H7 (cell line): ENCODE measurements at regions not wholly inside any gene's neighbourhood (a gene's known extent, or its start where the extent isn't known, plus 50 kb on each side); places are given as distances from the start of the nearest gene placed in this dataset.
"Not testable (repeated sequence)": the region's sequence is repeated elsewhere in the genome, so short reads cannot be mapped to it uniquely, and the experiment has no call there.

Experiments used
- DNase-seq: peaks from one replicate; pipeline ENCODE4 v3.0.0; 2012
- H3K27me3 ChIP-seq: 2 replicates; pipeline ENCODE4 v1.6.0; 2011; ENCODE audit warnings: mild to moderate bottlenecking, low read length; ENCODE audit not compliant: control insufficient read depth, insufficient read depth
- H3K36me3 ChIP-seq: replicated peaks from 2 replicates; pipeline ENCODE4 v1.5.1; 2011; ENCODE audit warnings: low read length; ENCODE audit not compliant: control insufficient read depth, insufficient read depth
- H3K4me3 ChIP-seq: 2 replicates; pipeline ENCODE4 v1.5.1; 2011; ENCODE audit warnings: low read depth, mild to moderate bottlenecking, control low read depth, low read length, moderate library complexity; ENCODE audit not compliant: insufficient read depth

DNA sequence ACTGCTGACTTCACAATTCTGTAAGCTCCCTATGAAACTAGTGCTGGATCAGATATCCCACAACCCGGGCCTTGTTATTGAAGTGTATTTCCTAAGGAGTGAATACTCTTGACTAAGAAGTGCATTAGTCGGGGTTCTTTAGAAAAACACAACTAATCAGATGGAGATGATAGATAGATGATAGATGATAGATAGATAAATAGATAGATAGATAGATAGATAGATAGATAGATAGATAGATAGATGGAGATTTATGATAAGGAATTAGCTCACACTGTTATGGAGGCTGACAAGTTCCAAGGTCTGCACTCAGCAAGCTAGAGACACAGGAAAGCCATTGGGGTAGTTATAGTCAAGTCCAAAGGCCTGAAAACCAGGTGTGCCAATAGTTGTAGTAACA lies 214.6 kb upstream of the COX7C start:
- H3K4me3 ChIP-seq = no peak overlapping the region
- DNase-seq = no peak
- no peaks in the 10 kb centered on the region for H3K36me3 ChIP-seq
- no peaks in the 10 kb centered on the region for H3K27me3 ChIP-seq

DNA sequence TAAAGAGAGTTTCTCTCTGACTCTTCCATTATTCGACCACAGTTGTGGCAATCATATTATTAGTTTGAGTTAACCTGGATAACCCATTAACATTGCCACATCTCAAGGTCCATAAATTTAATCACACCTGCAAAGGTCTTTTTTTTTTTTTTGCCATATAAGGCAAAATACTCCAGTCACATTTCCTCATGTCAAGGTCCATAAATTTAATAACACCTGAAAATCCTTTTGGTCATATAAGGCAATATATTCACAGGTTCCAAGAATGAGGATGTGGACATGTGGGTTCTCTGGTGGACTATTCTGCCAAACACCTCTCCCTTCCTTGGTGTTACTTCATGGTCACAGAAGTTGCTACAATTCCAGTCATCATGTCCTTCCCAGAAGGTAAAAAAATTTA lies 213.5 kb upstream of the COX7C start:
- H3K4me3 ChIP-seq = no peak overlapping the region
- H3K36me3 ChIP-seq = no peaks in the 10 kb centered on the region
- H3K27me3 ChIP-seq = no peaks in the 10 kb centered on the region
- DNase-seq = no peak

DNA sequence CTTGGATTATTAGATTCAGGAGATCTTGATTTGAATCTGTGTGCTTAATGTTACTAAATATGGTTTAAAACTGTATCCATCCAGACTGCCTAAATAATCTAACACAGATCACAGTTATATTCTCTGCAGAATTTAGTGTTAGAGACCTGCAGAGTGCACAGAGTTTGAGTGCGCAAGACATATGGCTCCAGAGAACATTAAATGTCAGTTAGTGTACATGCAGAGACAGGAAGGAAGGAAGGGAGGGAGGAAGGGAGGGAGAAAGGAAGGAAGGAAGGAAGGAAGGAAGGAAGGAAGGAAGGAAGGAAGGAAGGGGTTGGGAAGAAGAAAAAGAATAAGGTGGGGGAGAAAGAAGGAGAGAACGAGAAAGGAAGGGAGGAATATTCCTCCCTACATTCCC lies 210.0 kb upstream of the COX7C start:
- no peak for DNase-seq

DNA sequence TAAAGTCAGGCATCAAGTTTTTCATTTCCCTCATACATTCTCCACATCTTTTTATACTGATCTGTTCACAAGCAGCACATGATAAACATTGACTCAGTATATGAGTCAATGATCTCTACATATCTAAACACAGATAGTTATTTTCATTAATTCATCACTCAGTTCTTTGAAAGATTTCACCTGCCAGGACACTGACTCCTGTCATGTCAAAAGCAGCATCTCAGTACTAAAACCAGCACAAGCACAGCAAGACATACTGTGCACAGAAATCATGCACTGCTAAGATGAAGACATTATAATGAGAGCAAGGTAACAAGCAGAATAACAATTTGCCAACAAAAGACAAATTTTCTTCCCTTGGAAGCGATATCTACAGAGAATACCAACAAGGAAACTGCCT lies 206.1 kb upstream of the COX7C start:
- H3K27me3 ChIP-seq = no peaks in the 10 kb centered on the region
- no peak overlapping the region for H3K4me3 ChIP-seq
- DNase-seq = no peak
- no peaks in the 10 kb centered on the region for H3K36me3 ChIP-seq

More for the DNA sequence above, 210.0 kb upstream of the COX7C start:
- H3K27me3 ChIP-seq = no peaks in the 10 kb centered on the region
- H3K36me3 ChIP-seq = no peaks in the 10 kb centered on the region
- H3K4me3 ChIP-seq = no peak overlapping the region

DNA sequence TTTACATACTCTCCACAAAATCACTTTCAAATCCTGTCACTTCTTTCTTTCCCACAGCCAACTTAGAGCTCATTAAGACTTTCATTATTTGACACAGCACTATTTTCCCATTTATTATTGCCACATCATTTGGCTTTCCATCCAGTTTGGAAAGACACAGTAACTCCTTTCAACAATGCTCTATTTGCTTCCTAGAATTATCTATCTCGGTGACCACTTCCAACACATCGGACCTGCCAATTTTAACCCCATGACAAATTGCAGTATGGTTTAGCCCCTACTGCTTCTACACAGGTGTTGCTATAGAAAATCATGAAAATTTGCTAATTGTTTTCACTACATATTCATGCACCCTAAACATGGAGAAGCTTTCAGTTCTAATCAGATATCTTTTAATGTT lies 190.6 kb upstream of the COX7C start:
- Histone ChIP-seq H3K27me3 (no peaks in the 10 kb centered on the region), H3K36me3 (no peaks in the 10 kb centered on the region), H3K4me3 (no peak overlapping the region)
- DNase-seq = no peak

DNA sequence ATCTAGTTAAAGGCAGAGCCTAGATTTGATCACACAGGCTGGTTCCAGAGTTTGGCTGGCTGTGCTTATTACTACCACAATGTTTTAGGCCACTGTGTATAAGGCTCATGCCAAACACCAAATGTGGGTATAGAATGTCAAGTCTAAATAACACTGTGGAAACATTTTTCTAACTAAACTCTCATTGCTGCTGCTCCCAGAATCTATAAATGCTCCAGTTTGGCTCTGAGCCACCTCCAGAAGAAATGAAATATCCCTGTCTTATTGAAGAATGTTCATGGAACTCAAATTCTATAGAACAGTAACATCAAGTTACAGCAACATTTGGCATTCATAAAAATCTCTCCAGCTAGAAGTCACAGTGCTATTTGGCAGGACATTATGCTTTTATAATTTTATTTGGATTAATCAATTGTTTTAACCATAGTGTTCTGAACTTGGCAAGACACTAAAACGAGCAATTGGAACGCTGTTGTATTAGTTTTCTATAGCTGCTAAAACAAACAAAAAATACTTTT lies 178.1 kb upstream of the COX7C start:
- H3K27me3 ChIP-seq = no peaks in the 10 kb centered on the region; the same call in 1 of the 2 replicates
- no peak for DNase-seq
- no peak overlapping the region for H3K4me3 ChIP-seq
- no peaks in the 10 kb centered on the region for H3K36me3 ChIP-seq

DNA sequence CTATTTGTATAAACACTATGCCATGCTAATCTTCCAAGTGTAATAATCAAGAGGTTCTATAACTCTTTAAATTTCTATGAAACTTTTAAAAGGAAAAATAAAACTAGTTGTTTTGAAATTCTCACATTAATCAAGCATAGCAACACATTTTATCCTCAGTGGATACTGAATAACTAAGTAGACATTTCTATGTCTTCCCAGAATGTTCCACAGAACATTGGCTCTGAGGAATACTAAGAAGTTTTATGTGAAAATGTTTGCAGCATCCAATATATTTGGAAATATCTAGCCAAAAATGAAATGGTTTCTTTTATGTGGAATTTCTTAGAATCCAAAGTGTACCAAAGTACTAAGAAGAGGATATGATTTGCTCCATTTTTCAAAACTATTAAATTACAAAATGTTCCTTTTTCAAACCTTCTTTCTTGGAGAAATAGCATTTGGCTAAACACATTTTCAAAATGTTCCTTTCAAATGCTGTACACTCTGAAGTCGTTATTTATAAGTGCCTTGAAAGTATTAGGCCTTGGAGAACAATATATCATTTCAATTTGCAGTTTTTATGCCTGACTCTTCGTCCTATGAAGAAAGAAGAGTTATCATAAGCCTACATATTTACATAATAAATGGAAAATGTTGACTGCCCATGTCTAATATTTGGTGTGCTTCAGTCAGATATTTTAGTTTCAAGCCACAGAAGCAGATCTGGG lies 175.6 kb upstream of the COX7C start:
- Histone ChIP-seq H3K4me3 (no peak overlapping the region), H3K36me3 (no peaks in the 10 kb centered on the region), H3K27me3 (no peaks in the 10 kb centered on the region; the same call in 1 of the 2 replicates)
- no peak for DNase-seq

DNA sequence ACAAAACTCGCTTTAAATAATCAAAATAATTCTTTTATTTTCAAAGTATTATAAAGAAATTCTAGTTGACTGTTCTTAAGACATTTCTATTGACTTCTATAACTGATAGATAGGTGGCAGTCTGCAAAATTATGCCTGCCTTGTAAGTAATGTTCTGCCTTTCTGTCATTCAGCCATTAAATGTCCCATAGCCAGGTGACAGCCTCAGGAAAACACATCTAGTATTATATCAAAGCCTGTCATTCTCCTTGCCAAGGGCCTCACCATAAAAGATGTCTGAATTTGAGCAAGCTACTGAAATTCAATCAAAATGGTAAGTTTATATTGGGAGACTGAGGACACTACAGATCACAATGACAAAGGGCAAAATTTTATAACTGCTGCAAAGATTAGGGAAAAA lies 170.4 kb upstream of the COX7C start:
- Histone ChIP-seq H3K27me3 (no peaks in the 10 kb centered on the region; the same call in 1 of the 2 replicates), H3K36me3 (no peaks in the 10 kb centered on the region), H3K4me3 (no peak overlapping the region)
- DNase-seq = no peak

DNA sequence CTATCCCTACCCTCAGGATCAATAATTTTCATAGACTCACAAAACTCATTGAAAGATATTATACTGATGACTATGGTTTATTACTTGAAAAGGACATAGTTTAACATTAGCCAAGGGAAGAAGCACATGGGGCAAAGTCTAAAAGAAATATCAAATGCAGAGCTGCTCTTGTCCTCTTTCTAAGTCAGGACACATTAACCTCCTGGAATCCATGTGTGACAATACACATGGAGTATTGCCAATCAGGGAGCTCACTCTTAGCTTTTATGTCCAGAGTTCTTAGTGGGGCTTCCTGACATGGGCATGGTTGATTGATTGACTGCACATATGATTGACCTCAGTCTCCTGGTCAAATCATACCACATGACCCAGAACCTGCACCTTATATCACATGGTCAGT lies 165.5 kb upstream of the COX7C start:
- H3K36me3 ChIP-seq = no peaks in the 10 kb centered on the region
- DNase-seq = no peak
- no peak overlapping the region for H3K4me3 ChIP-seq
- H3K27me3 ChIP-seq = no peaks in the 10 kb centered on the region

DNA sequence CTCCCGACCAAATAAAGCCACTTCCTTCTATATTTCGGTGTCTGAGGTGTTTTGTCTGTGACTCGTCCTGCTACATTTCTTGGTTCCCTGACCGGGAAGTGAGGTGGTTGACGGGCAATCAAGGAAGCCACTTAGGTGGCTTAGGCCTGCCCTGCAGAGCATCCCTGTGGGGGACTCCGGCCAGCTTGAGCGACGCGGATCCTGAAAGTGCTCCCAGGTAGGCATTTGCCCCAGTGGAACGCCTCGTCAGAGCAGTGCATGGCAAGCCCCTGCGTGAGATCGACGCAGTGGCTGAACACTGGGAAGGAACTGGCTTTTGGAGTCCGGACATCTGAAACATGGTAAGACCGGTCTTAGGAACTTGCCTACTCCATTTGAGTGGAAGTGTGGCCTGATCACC lies 157.2 kb upstream of the COX7C start:
- H3K27me3 ChIP-seq = no peaks in the 10 kb centered on the region
- no peak overlapping the region for H3K4me3 ChIP-seq
- no peak for DNase-seq
- H3K36me3 ChIP-seq = no peaks in the 10 kb centered on the region

DNA sequence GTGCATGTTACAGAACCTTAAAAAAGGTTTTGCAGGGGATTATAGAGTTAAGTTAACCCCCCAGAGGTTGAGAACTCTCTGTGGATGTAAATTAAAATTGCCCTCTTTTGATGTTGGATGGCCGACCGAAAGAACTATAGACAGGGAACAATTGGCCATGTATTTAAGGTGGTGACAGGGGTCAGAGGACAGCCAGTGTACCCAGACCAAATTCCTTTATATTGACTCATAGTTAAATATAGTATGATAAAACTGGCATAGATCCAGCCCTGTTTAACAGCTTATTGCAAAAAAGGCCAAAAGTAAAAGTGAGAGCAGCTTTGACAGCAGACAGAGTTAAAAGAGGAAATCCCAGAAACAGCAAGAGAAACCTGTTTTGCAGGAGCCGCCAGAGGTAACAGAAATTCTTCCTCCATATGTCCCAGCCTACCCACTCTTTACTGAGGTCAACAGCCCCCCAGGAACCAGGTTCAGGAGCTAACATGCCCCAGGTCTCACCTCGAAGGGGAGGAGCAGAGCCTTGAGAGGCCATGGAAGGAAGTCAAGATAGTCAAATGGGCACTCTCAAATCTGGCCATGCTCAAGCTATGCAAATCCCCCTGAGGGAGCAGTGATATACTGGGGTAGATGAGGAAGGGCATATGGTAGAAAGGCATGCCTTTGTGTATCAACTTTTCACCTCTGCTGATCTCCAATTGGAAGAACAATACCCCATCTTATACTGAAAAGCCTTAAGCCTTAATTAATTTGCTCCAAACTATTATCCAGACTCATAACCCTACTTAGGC lies 156.4 kb upstream of the COX7C start:
- Histone ChIP-seq H3K4me3 (no peak overlapping the region), H3K36me3 (no peaks in the 10 kb centered on the region), H3K27me3 (no peaks in the 10 kb centered on the region)
- no peak for DNase-seq

DNA sequence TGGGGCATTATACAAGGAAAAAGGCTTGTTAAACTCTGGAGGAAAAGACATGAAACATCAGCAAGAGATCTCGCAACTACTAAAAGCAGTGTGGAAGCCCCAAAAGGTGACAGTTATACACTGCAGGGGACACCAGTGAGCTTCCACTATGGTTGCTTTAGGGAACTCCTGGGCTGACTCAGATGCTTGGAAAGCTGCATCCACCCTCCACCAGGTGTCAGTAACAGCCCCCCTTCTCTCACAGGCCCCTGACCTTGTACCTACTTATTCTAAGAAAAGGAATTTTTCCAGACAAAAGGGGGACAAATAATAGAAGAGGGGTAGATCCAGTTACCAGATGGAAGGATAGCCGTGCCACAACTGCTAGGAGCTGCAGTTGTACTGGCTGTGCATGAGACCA lies 154.4 kb upstream of the COX7C start:
- Histone ChIP-seq H3K36me3 (no peaks in the 10 kb centered on the region), H3K4me3 (no peak overlapping the region), H3K27me3 (no peaks in the 10 kb centered on the region)
- DNase-seq = peak; percentile 69

DNA sequence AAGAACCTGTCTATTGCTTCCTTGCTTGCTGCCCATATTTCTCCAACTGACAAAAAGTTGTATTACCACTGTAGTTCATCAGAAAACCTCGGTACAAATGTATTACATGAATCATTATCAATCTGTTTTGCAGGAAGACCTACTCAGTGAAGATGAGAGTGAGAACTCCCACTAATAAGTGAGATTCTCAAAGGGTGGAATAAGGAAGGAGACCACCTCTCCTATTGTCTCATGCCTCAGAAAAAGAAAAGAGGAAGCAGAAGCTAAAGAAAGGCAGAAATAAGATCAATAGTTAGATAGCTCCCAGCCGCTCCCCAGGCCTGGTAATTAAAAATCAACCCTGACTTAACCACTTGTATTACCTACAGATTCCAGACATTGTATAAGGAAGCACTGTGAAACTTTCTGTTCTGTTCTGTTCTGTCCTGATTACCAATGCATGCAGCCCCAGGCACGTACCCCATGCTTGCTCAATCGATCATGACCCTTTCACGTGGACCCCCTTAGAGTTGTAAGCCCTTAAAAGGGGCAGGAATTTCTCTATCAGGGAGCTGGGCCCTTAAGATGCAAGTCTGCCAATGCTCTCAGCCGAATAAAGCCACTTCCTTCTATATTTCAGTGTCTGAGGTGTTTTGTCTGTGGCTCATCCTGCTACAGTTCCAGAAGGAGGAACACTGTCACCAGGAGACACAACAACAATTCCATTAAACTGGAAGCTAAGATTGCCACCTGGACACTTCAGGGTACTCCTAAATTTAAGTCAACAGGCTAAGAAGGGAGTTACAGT lies 152.5 kb upstream of the COX7C start:
- Histone ChIP-seq H3K36me3 (no peaks in the 10 kb centered on the region), H3K4me3 (no peak overlapping the region), H3K27me3 (no peaks in the 10 kb centered on the region)
- DNase-seq = no peak

DNA sequence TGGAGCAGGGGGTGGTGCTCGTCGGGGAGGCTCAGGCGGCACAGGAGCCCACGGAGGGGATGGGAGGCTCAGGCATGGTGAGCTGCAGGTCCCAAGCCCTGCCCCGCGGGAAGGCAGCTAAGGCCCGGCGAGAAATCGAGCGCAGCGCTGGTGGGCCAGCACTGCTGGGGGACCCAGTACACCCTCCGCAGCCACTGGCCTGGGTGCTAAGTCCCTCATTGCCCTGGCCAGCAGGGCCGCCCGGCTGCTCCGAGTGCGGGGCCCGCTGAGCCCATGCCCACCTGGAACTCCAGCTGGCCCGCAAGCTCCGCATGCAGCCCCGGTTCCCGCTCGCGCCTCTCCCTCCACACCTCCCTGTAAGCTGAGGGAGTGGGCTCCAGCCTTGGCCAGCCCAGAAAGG lies 151.0 kb upstream of the COX7C start:
- H3K4me3 ChIP-seq, DNase-seq, H3K36me3 ChIP-seq: not testable (repeated sequence)

DNA sequence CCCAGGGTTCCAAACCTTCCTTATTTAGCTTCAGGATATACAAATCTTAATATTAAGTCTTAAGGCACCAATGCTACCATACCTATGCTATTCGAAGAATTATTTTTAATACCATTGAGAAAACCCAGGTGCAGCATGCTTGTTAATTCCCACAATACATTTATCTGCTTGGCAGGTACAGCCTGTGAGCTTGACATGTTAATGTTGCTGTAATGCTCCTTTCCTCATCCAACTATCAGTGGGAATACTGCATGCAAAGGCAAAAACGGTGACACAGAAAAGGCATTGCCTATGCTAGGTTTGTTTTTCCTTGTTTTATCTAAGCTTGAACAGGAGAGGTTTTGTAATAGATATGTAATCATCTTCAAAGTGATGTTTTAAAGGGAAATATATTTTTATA lies 135.7 kb upstream of the COX7C start:
- no peaks in the 10 kb centered on the region for H3K36me3 ChIP-seq
- DNase-seq = no peak

More for the DNA sequence above, 151.0 kb upstream of the COX7C start:
- H3K27me3 ChIP-seq = not testable (repeated sequence)

More for the DNA sequence above, 135.7 kb upstream of the COX7C start:
- Histone ChIP-seq H3K27me3 (no peaks in the 10 kb centered on the region), H3K4me3 (no peak overlapping the region)
